DND-41 (cell line): ENCODE measurements at regions not wholly inside any gene's neighbourhood (a gene's known extent, or its start where the extent isn't known, plus 50 kb on each side); places are given as distances from the start of the nearest gene placed in this dataset.

Source experiments
- ATAC-seq: fragments of 200-7000 bp; cut with Tn5 transposase; 3 replicates; pipeline ENCODE4 v1.9.1; 2021; ENCODE audit warnings: low read depth; ENCODE audit not compliant: insufficient read depth
- DNase-seq: peaks from one replicate; pipeline ENCODE4 v3.0.0-alpha.2; 2020
- H2AFZ ChIP-seq: 2 replicates; pipeline ENCODE4 v1.6.0; 2012; ENCODE audit warnings: low read depth, low read length
- H3K27ac ChIP-seq: 2 replicates; pipeline ENCODE4 v1.5.1; 2012; ENCODE audit warnings: low read length, inconsistent platforms
- H3K27me3 ChIP-seq: fragments of 200-600 bp; sonication (generic); 2 replicates; pipeline ENCODE4 v1.6.0; 2012; ENCODE audit warnings: low read length, mild to moderate bottlenecking, inconsistent platforms; ENCODE audit not compliant: insufficient read depth, poor library complexity
- H3K36me3 ChIP-seq: 2 replicates; pipeline ENCODE4 v1.5.1; 2012; ENCODE audit warnings: low read length, inconsistent platforms; ENCODE audit not compliant: insufficient read depth
- H3K4me1 ChIP-seq: 2 replicates; pipeline ENCODE4 v1.5.1; 2012; ENCODE audit warnings: mild to moderate bottlenecking, low read length; ENCODE audit not compliant: insufficient read depth
- H3K4me2 ChIP-seq: 2 replicates; pipeline ENCODE4 v1.6.0; 2012; ENCODE audit warnings: mild to moderate bottlenecking, moderate library complexity, low read length, inconsistent platforms; ENCODE audit not compliant: insufficient read depth
- H3K4me3 ChIP-seq, 2 experiments: fragments of 200-600 bp in 1 of 2; shearing (Covaris generic) in 1 of 2; 2 replicates each; pipeline ENCODE4 v1.5.1; 2012 to 2016; ENCODE audit warnings: inconsistent platforms in 2 of 2, low read length in 2 of 2, mild to moderate bottlenecking in 2 of 2, low read depth in 1 of 2, moderate library complexity in 1 of 2
- H3K79me2 ChIP-seq: 2 replicates; pipeline ENCODE4 v1.6.0; 2012; ENCODE audit warnings: low read length, inconsistent platforms; ENCODE audit not compliant: insufficient read depth
- H3K9ac ChIP-seq: 2 replicates; pipeline ENCODE4 v1.6.0; 2012; ENCODE audit warnings: low read depth, mild to moderate bottlenecking, inconsistent platforms, low read length, moderate library complexity
- H3K9me3 ChIP-seq: 2 replicates; pipeline ENCODE4 v1.5.1; 2012; ENCODE audit warnings: low read length, moderate library complexity, mild to moderate bottlenecking, inconsistent platforms; ENCODE audit not compliant: insufficient read depth, severe bottlenecking
- H4K20me1 ChIP-seq: 2 replicates; pipeline ENCODE4 v1.6.0; 2012; ENCODE audit warnings: low read length; ENCODE audit not compliant: insufficient read depth
- EZH2 ChIP-seq: IDR thresholded peaks from 3 replicates; pipeline ENCODE4 v1.6.1; 2012; ENCODE audit warnings: borderline replicate concordance, low read depth, mild to moderate bottlenecking, moderate library complexity, low read length, inconsistent platforms; ENCODE audit not compliant: severe bottlenecking
- TF ChIP-seq, protein P1 (sequence below): IDR thresholded peaks from 2 replicates; pipeline ENCODE4 v1.5.1; 2012; ENCODE audit warnings: borderline replicate concordance, low read length, moderate library complexity, mild to moderate bottlenecking; ENCODE audit not compliant: poor library complexity, severe bottlenecking; ENCODE audit errors: extremely low read depth

- no peak overlapping the region for H3K4me3 ChIP-seq
- H3K4me1 ChIP-seq = no peaks in the 10 kb centered on the region
- H3K9ac ChIP-seq = no peak overlapping the region
- no peaks in the 10 kb centered on the region for H3K9me3 ChIP-seq
- H3K27ac ChIP-seq = no peak overlapping the region
- no peaks in the 10 kb centered on the region for H3K79me2 ChIP-seq
- no peak overlapping the region for H3K4me2 ChIP-seq
- H4K20me1 ChIP-seq = no peaks in the 10 kb centered on the region
- no peak for TF ChIP-seq EZH2
- TF ChIP-seq, protein P1, sequence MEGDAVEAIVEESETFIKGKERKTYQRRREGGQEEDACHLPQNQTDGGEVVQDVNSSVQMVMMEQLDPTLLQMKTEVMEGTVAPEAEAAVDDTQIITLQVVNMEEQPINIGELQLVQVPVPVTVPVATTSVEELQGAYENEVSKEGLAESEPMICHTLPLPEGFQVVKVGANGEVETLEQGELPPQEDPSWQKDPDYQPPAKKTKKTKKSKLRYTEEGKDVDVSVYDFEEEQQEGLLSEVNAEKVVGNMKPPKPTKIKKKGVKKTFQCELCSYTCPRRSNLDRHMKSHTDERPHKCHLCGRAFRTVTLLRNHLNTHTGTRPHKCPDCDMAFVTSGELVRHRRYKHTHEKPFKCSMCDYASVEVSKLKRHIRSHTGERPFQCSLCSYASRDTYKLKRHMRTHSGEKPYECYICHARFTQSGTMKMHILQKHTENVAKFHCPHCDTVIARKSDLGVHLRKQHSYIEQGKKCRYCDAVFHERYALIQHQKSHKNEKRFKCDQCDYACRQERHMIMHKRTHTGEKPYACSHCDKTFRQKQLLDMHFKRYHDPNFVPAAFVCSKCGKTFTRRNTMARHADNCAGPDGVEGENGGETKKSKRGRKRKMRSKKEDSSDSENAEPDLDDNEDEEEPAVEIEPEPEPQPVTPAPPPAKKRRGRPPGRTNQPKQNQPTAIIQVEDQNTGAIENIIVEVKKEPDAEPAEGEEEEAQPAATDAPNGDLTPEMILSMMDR = no peak
- ATAC-seq = no peak
- no peaks in the 10 kb centered on the region for H3K27me3 ChIP-seq
- no peak overlapping the region for H2AFZ ChIP-seq
- no peak for DNase-seq
- no peaks in the 10 kb centered on the region for H3K36me3 ChIP-seq
Measured at GRCh38 chr2:88254437-88255091, 84.4 kb downstream of the THNSL2 start.

- no peak for ATAC-seq
- TF ChIP-seq EZH2 = no peak
- TF ChIP-seq, protein P1 = no peak
Measured at GRCh38 chr2:88253997-88254396, 83.9 kb downstream of the THNSL2 start.

GRCh38 chr2:88253375-88253774 lies 83.2 kb downstream of the THNSL2 start:
- no peak overlapping the region for H3K4me3 ChIP-seq
- H3K27me3 ChIP-seq = no peaks in the 10 kb centered on the region
- H3K4me2 ChIP-seq = no peak overlapping the region
- H3K79me2 ChIP-seq = no peaks in the 10 kb centered on the region
- ATAC-seq (no peak), DNase-seq (no peak)
- H3K9me3 ChIP-seq = no peaks in the 10 kb centered on the region
- no peaks in the 10 kb centered on the region for H3K36me3 ChIP-seq
- H3K4me1 ChIP-seq = no peaks in the 10 kb centered on the region
- TF ChIP-seq, protein P1 = no peak
- no peak for TF ChIP-seq EZH2
- H2AFZ ChIP-seq = no peak overlapping the region
- no peak overlapping the region for H3K27ac ChIP-seq
- H4K20me1 ChIP-seq = no peaks in the 10 kb centered on the region
- no peak overlapping the region for H3K9ac ChIP-seq

More at GRCh38 chr2:88253997-88254396, 83.9 kb downstream of the THNSL2 start:
- no peaks in the 10 kb centered on the region for H3K36me3 ChIP-seq
- no peak for DNase-seq
- H3K4me3 ChIP-seq = no peak overlapping the region
- H4K20me1 ChIP-seq = no peaks in the 10 kb centered on the region
- no peaks in the 10 kb centered on the region for H3K79me2 ChIP-seq
- no peaks in the 10 kb centered on the region for H3K4me1 ChIP-seq
- no peak overlapping the region for H3K9ac ChIP-seq
- no peaks in the 10 kb centered on the region for H3K9me3 ChIP-seq
- H3K27ac ChIP-seq = no peak overlapping the region
- no peaks in the 10 kb centered on the region for H3K27me3 ChIP-seq
- H2AFZ ChIP-seq = no peak overlapping the region
- H3K4me2 ChIP-seq = no peak overlapping the region

DNA sequence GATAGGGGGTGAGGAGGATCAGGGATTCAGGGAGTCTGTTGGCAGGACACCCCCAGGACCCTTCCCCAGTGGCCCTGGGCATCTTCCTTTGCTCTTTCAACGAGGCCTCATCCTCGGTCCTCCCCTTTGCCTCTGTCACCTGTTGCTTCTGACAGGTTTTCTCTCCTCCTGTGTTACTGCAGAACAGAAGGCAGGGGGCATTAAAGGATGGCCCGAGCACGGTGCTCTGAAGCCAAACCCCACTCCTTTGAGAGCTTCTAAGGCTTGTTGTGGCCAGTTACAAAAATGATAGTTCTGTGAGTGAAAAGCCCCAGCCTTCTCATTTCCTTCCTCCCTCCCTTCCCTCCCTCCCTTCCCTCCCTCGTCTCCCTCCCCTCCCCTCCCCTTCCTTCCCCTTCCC lies 82.5 kb downstream of the THNSL2 start:
- ATAC-seq (no peak), DNase-seq (no peak)
- no peaks in the 10 kb centered on the region for H3K79me2 ChIP-seq
- TF ChIP-seq, protein P1 = no peak
- TF ChIP-seq EZH2 = no peak
- H3K4me1 ChIP-seq = no peaks in the 10 kb centered on the region
- H3K9me3 ChIP-seq = no peaks in the 10 kb centered on the region
- H3K4me2 ChIP-seq = no peak overlapping the region
- no peaks in the 10 kb centered on the region for H3K27me3 ChIP-seq
- no peak overlapping the region for H3K4me3 ChIP-seq
- no peak overlapping the region for H3K27ac ChIP-seq
- no peaks in the 10 kb centered on the region for H3K36me3 ChIP-seq
- no peak overlapping the region for H3K9ac ChIP-seq
- no peak overlapping the region for H2AFZ ChIP-seq
- H4K20me1 ChIP-seq = no peaks in the 10 kb centered on the region
